ENCODE measurements at regions not wholly inside any gene's neighbourhood (a gene's known extent, or its start where the extent isn't known, plus 50 kb on each side); places are given as distances from the start of the nearest gene placed in this dataset.

DNA sequence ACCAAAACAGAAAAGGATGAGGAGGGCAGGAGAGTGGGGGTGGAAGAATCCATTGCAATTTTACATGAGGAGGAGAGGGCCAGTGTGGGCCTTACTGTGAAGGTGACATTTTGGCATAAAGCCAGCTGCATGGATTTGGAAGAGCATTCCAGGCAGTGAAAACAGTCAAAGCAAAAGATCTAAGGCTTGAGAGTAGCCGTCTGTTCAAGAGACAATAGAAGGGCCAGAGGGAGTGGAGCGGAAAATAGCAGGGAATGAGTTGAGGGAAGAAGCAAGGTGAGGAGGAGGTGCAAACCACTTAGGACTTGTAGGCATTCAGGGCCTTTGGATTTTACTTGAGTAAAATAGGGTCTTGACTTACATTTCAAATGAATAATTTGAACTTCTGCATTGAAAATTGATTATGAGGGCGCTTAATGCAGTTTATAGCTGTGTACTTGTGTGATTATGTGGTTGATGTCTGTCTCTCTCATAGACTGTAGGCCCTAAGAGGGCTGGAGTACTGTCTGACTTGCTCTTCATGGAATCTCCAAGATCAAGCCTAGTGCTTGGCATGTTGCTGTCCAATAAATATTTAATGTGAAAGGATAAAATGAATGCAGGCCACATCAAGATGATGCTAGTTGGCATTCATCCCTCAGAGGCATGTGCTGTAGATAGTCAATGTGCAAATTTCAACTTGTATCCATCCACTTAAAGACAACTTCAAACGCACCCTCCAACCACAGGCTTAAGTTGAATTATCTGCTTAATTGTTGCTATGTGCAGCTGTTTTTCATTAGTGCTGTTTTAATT lies 772.1 kb upstream of the RBFOX1 start:
- H3K27me3 ChIP-seq (ENCODE audit: control insufficient read depth, insufficient read depth, low read length), result no peaks in the 10 kb centered on the region
- H3K27ac ChIP-seq (ENCODE audit: low read depth, low read length), result no peak overlapping the region
- H3K9me3 ChIP-seq (ENCODE audit: control insufficient read depth, insufficient read depth, low read length), result peaks cover 8% of the 10 kb centered on the region
- no peak for TF ChIP-seq CTCF (IDR thresholded peaks at IDR 0.05; ENCODE audit: low read depth, low read length)
- POLR2A ChIA-PET, result no interaction called here
- H3K4me3 ChIP-seq (ENCODE audit: low read depth, low read length), result no peak overlapping the region
- CTCF ChIA-PET, result no interaction called here
- no peak for DNase-seq (ENCODE audit: low read depth, low spot score)

- Histone ChIP-seq H3K9me3 (ENCODE audit: control insufficient read depth, insufficient read depth, low read length) (peaks cover 15% of the 10 kb centered on the region), H3K4me3 (ENCODE audit: low read depth, low read length) (no peak overlapping the region), H3K27me3 (ENCODE audit: control insufficient read depth, insufficient read depth, low read length) (no peaks in the 10 kb centered on the region), H3K27ac (ENCODE audit: low read depth, low read length) (no peak overlapping the region)
- no peak for TF ChIP-seq CTCF (IDR thresholded peaks at IDR 0.05; ENCODE audit: low read depth, low read length)
- ChIA-PET CTCF (no interaction called here), POLR2A (no interaction called here)
- DNase-seq (ENCODE audit: low read depth, low spot score), result no peak
Observed at GRCh38 chr16:6558661-6559060, 774.0 kb upstream of the RBFOX1 start.

DNA sequence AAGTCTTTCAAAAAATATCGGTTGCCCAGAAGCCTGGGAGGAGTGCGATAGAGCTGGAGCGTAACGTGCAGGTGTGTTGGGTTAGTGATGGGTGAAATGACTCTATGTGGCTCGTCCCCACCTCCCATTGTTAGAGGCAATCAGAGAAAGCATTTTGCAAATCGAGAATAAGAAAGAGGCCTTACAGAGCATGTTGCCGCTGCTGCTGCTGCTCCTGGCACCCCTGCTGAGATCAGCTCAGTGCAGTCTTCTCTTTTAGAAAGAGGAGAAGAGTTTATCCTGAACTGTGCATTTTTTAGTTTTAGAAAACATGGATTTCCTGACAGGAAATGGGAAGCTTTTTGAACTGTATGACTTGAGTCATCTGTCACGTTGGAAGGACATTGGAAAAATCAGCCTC lies 774.5 kb upstream of the RBFOX1 start:
- no peak for DNase-seq (ENCODE audit: low read depth, low spot score)
- TF ChIP-seq CTCF (IDR thresholded peaks at IDR 0.05; ENCODE audit: low read depth, low read length), result no peak
- POLR2A ChIA-PET, result no interaction called here

GRCh38 chr16:6557353-6558023 lies 775.2 kb upstream of the RBFOX1 start:
- no peak for TF ChIP-seq CTCF (IDR thresholded peaks at IDR 0.05; ENCODE audit: low read depth, low read length)
- POLR2A ChIA-PET, result no interaction called here
- H3K27ac ChIP-seq (ENCODE audit: low read depth, low read length), result no peak overlapping the region
- H3K9me3 ChIP-seq (ENCODE audit: control insufficient read depth, insufficient read depth, low read length), result peaks cover 13% of the 10 kb centered on the region
- no peaks in the 10 kb centered on the region for H3K27me3 ChIP-seq (ENCODE audit: control insufficient read depth, insufficient read depth, low read length)
- H3K4me3 ChIP-seq (ENCODE audit: low read depth, low read length), result no peak overlapping the region
- DNase-seq (ENCODE audit: low read depth, low spot score), result no peak
- CTCF ChIA-PET, result no interaction called here

More for the DNA sequence above, 774.5 kb upstream of the RBFOX1 start:
- Histone ChIP-seq H3K27ac (ENCODE audit: low read depth, low read length) (no peak overlapping the region), H3K4me3 (ENCODE audit: low read depth, low read length) (no peak overlapping the region), H3K27me3 (ENCODE audit: control insufficient read depth, insufficient read depth, low read length) (no peaks in the 10 kb centered on the region), H3K9me3 (ENCODE audit: control insufficient read depth, insufficient read depth, low read length) (peaks cover 13% of the 10 kb centered on the region)
- CTCF ChIA-PET, result no interaction called here

- POLR2A ChIA-PET, result no interaction called here
- H3K27me3 ChIP-seq (ENCODE audit: control insufficient read depth, insufficient read depth, low read length), result no peaks in the 10 kb centered on the region
- no peak overlapping the region for H3K27ac ChIP-seq (ENCODE audit: low read depth, low read length)
- peaks cover 8% of the 10 kb centered on the region for H3K9me3 ChIP-seq (ENCODE audit: control insufficient read depth, insufficient read depth, low read length)
- no peak for TF ChIP-seq CTCF (IDR thresholded peaks at IDR 0.05; ENCODE audit: low read depth, low read length)
- H3K4me3 ChIP-seq (ENCODE audit: low read depth, low read length), result no peak overlapping the region
- no peak for DNase-seq (ENCODE audit: low read depth, low spot score)
- CTCF ChIA-PET, result no interaction called here
Observed at GRCh38 chr16:6549415-6549814, 783.2 kb upstream of the RBFOX1 start.
